Peyer's patch (tissue), 4 donors: ENCODE measurements at regions not wholly inside any gene's neighbourhood (a gene's known extent, or its start where the extent isn't known, plus 50 kb on each side); places are given as distances from the start of the nearest gene placed in this dataset.

Experiments used
- POLR2A ChIP-seq, 2 donors: fragments of 450-650 bp; IDR thresholded peaks; one replicate each; pipeline ENCODE4 v1.5.1; 2017; ENCODE audit warnings: antibody characterized with exemption in 2 of 2, mild to moderate bottlenecking in 2 of 2, moderate library complexity in 2 of 2
- TF ChIP-seq, protein P1 (sequence below), 6 experiments: fragments of 450-650 bp in 4 of 6; fragments of 200-600 bp in 2 of 6; sonication (generic) in 1 of 6; IDR thresholded peaks; one replicate each; pipeline ENCODE4 v1.5.1; 2017 to 2019; ENCODE audit warnings: antibody characterized with exemption in 6 of 6, mild to moderate bottlenecking in 3 of 6, moderate library complexity in 1 of 6

DNA sequence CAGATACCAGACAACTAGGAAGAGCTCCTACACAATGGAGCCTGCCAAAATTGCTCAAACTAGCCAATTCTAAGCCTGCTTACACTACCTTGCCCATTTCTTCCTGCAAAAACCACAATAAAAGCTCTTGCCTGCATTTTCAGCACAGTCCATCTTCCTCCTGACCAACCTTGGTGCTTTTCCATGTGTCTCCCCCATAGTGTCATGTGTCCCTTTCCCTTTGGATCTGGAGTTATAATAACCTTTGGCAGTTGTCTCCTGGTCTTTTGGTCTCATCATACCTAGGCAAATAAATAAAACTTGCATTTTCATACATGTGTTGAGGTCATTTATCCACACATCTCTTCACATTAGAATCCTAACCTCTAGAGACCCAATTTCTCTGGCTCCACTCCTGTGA is 203.1 kb upstream of the TRPC4 start:
- TF ChIP-seq, protein P1, sequence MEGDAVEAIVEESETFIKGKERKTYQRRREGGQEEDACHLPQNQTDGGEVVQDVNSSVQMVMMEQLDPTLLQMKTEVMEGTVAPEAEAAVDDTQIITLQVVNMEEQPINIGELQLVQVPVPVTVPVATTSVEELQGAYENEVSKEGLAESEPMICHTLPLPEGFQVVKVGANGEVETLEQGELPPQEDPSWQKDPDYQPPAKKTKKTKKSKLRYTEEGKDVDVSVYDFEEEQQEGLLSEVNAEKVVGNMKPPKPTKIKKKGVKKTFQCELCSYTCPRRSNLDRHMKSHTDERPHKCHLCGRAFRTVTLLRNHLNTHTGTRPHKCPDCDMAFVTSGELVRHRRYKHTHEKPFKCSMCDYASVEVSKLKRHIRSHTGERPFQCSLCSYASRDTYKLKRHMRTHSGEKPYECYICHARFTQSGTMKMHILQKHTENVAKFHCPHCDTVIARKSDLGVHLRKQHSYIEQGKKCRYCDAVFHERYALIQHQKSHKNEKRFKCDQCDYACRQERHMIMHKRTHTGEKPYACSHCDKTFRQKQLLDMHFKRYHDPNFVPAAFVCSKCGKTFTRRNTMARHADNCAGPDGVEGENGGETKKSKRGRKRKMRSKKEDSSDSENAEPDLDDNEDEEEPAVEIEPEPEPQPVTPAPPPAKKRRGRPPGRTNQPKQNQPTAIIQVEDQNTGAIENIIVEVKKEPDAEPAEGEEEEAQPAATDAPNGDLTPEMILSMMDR (IDR thresholded peaks at IDR 0.05), result no peak
- no peak for TF ChIP-seq POLR2A (IDR thresholded peaks at IDR 0.05)
